Kidney (tissue), 13 donors: ENCODE measurements at regions not wholly inside any gene's neighbourhood (a gene's known extent, or its start where the extent isn't known, plus 50 kb on each side); places are given as distances from the start of the nearest gene placed in this dataset.
A peak's percentile ranks its signal among the peaks of the same experiment; 100 is the strongest.

Experiments
- DNase-seq, 5 donors: peaks; one replicate each; pipeline ENCODE4 v3.0.0-alpha.2; 2013 to 2020
- FAIRE-seq: peaks from 2 replicates; lab custom pipeline; 2012; peaks lifted over from hg19 to GRCh38; lab: Jason Lieb, UNC
- H3K27ac ChIP-seq, 2 donors: one replicate each; pipeline ENCODE4 v1.7.0; 2013; ENCODE audit warnings: low read depth in 2 of 2, low read length in 2 of 2, inconsistent platforms in 1 of 2
- H3K27me3 ChIP-seq: one replicate; pipeline ENCODE4 v1.7.1; 2013; ENCODE audit warnings: low read length, inconsistent platforms; ENCODE audit not compliant: control insufficient read depth, insufficient read depth
- H3K36me3 ChIP-seq, 3 donors: one replicate each; pipeline versions ENCODE4 v1.7.0 to v1.7.1; 2013; ENCODE audit warnings: low read length in 3 of 3, control low read depth in 1 of 3, inconsistent platforms in 1 of 3; ENCODE audit not compliant: insufficient read depth in 3 of 3, control insufficient read depth in 2 of 3
- H3K4me1 ChIP-seq, 3 donors: one replicate each; pipeline versions ENCODE4 v1.7.0 to v1.7.1; 2013; ENCODE audit warnings: low read length in 3 of 3, inconsistent platforms in 1 of 3, low read depth in 1 of 3; ENCODE audit not compliant: control insufficient read depth in 2 of 3, insufficient read depth in 2 of 3
- H3K4me3 ChIP-seq, 3 donors: one replicate each; pipeline versions ENCODE4 v1.7.0 to v1.8.1; 2013; ENCODE audit warnings: low read length in 3 of 3, control low read depth in 1 of 3, inconsistent platforms in 1 of 3
- H3K9ac ChIP-seq, 3 donors: one replicate each; pipeline versions ENCODE4 v1.7.0 to v1.7.1; 2013; ENCODE audit warnings: low read length in 3 of 3, control low read depth in 1 of 3, inconsistent platforms in 1 of 3
- H3K9me3 ChIP-seq, 3 donors: one replicate each; pipeline versions ENCODE4 v1.7.0 to v1.7.1; 2013; ENCODE audit warnings: low read length in 3 of 3, control low read depth in 1 of 3, inconsistent platforms in 1 of 3; ENCODE audit not compliant: control insufficient read depth in 2 of 3, insufficient read depth in 1 of 3
- CTCF ChIP-seq: IDR thresholded peaks from 3 replicates; pipeline ENCODE4 v1.5.1; 2012; ENCODE audit warnings: mild to moderate bottlenecking, moderate library complexity, borderline replicate concordance; ENCODE audit not compliant: insufficient read depth; ENCODE audit errors: extremely low read depth
- intact Hi-C: fragments of 100-400 bp; cut with DNase I; formaldehyde crosslinking; loops from one replicate; pipeline ENCODE4 v1.11.1; 2022
- donor health status: control.
- donor health status: control.
- donor health status: control.
- donor health status: control.
- donor health status: control.
- donor health status: DM: yes; HTN: yes; CAD: no.
- donor health status: Normal renal cell carcinoma (clear cell type).

- Histone ChIP-seq H3K27me3 (no peaks in the 10 kb centered on the region), H3K4me3 (no peak overlapping the region), H3K27ac (no peak overlapping the region), H3K36me3 (no peaks in the 10 kb centered on the region), H3K4me1 (no peaks in the 10 kb centered on the region), H3K9ac (no peak overlapping the region), H3K9me3 (no peaks in the 10 kb centered on the region)
- TF ChIP-seq CTCF: no peak
- DNase-seq (peak in 2 of 5 donors; percentile 25 to 69), FAIRE-seq (no peak)
- intact Hi-C loops: no loop called here
Measured at GRCh38 chr14:101229666-101230065, 326.1 kb upstream of the RTL1 start.

- Histone ChIP-seq H3K9ac (no peak overlapping the region), H3K36me3 (no peaks in the 10 kb centered on the region), H3K27me3 (no peaks in the 10 kb centered on the region), H3K4me3 (no peak overlapping the region), H3K9me3 (no peaks in the 10 kb centered on the region), H3K4me1 (peaks cover 0 to 2% (median 0%) of the 10 kb centered on the region in 3 donors), H3K27ac (no peak overlapping the region)
- DNase-seq (peak in 2 of 5 donors; percentile 17 to 40), FAIRE-seq (no peak)
- intact Hi-C loops: no loop called here
- no peak for TF ChIP-seq CTCF
Measured at GRCh38 chr14:101230161-101230850, 326.8 kb upstream of the RTL1 start.

GRCh38 chr14:101230851-101231550 lies 327.5 kb upstream of the RTL1 start:
- peak in 2 of 5 donors; percentile 26 to 27 for DNase-seq
- Histone ChIP-seq H3K36me3 (no peaks in the 10 kb centered on the region), H3K4me1 (peaks cover 0 to 2% (median 0%) of the 10 kb centered on the region in 3 donors), H3K9ac (no peak overlapping the region), H3K9me3 (no peaks in the 10 kb centered on the region), H3K4me3 (no peak overlapping the region), H3K27ac (no peak overlapping the region), H3K27me3 (no peaks in the 10 kb centered on the region)
- intact Hi-C loops: no loop called here
- no peak for FAIRE-seq
- no peak for TF ChIP-seq CTCF
